GM12873 (cell line): ENCODE measurements at regions not wholly inside any gene's neighbourhood (a gene's known extent, or its start where the extent isn't known, plus 50 kb on each side); places are given as distances from the start of the nearest gene placed in this dataset.

Source experiments
- TF ChIP-seq, protein P1 (sequence below): IDR thresholded peaks from 2 replicates; pipeline ENCODE4 v1.5.1; 2012; ENCODE audit warnings: low read depth, mild to moderate bottlenecking, moderate library complexity, low read length, control low read depth; ENCODE audit not compliant: insufficient read depth; ENCODE audit errors: missing control alignments

DNA sequence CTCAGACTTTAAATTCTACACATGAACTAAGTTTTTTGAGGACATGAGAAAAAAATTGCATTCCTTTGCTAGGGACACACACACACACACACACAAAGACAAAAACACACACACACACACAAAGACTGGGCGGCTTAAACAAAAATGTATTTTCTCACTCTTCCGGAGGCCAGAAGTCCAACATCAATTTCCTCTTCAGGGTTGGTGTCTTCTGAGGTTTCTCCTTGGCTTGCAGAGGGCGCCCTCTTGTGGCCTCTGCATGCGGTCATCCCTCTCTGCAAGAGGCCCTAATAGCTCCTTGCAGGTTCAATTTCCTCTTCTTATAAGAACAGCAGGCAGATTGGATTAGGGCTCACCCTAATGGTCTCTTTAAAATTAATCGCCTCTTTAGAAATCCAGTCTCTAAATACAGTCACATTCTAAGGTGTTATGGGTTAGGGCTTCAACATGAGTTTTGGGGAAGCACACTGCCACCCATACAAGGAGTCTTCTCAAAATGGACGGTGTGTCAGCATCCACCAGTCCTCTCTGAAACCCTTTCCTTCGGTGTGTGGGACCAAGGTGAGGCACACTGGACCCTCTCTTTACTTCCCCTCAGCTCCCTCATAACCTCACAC lies 61.4 kb downstream of the GPR6 start:
- TF ChIP-seq, protein P1, sequence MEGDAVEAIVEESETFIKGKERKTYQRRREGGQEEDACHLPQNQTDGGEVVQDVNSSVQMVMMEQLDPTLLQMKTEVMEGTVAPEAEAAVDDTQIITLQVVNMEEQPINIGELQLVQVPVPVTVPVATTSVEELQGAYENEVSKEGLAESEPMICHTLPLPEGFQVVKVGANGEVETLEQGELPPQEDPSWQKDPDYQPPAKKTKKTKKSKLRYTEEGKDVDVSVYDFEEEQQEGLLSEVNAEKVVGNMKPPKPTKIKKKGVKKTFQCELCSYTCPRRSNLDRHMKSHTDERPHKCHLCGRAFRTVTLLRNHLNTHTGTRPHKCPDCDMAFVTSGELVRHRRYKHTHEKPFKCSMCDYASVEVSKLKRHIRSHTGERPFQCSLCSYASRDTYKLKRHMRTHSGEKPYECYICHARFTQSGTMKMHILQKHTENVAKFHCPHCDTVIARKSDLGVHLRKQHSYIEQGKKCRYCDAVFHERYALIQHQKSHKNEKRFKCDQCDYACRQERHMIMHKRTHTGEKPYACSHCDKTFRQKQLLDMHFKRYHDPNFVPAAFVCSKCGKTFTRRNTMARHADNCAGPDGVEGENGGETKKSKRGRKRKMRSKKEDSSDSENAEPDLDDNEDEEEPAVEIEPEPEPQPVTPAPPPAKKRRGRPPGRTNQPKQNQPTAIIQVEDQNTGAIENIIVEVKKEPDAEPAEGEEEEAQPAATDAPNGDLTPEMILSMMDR: peak; percentile 94

DNA sequence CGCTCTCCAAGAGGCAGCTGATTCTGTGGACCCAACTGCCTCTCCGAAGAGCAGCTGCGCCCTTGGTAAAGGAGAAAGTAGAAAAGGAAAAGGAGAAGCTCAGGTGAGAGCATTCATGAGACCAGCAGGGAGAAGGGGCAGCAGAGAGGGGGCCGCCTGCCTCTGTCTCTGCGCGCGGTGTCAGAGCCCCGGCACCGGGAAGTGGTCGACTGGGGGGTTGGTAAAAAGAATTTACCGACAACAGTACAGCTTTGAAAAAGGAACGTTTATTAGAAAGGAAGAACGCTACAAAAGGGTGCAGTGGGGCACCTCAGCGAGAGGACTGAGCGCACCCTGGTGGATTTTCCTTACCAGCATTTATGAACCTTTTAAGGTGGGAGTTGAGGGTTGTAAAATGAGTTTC lies 61.9 kb downstream of the GPR6 start:
- TF ChIP-seq, protein P1: peak; percentile 61

DNA sequence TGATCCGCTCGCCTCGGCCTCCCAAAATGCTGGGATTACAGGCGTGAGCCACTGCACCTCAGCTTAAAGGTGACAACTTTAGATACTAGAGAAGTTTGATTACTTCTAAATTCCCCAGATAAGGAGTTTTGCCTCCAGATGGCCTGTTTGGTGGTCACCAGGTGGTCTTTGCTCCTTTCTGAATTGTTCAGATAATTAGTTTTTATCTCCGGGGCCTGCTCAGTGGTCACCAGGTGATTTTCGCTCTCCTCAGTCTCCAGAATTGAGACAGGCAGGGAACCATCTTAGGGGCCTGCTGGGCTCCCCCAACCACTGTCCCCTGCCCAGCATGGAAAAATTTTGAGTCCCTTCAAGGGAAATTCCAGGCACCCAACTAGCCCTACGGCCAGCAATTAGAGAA lies 62.6 kb downstream of the GPR6 start:
- TF ChIP-seq, protein P1: no peak

DNA sequence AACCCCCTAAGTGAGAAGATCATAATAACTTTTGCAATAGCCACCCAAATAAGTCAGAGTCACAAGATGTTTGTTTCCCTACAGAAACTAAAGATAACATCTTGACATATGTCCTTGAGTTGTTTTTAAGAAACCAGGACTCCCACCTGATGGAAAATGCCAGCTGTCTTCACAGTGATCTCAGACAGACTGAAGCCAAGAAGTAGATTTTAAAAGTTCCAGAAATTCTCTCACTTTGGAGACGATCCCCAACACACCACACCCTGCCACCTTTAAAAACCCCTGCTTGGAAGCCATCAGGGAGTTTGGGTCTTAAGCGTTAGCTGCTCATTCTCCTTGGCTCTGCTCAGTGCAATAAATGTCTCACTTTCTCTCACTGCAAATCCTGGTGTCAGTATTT lies 63.0 kb downstream of the GPR6 start:
- TF ChIP-seq, protein P1: no peak

DNA sequence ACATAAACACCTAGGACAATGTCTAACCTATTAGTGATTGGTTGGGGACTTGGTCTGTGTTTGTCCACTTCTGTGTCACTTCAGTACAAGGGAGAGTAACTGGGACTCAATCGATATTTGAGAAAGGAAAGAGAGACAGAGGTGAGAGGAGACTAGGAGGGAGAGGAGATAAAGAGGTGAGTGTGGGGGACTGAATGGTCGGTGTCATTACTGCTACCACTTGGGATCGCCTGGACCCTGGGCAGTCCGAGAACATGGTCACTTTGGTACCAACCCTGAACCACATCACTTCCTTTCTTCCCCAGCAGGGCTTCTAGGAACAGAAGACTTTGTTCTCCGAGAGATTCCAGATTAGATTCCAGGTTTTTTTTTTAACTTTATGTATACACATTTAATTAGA lies 63.7 kb downstream of the GPR6 start:
- TF ChIP-seq, protein P1: no peak

DNA sequence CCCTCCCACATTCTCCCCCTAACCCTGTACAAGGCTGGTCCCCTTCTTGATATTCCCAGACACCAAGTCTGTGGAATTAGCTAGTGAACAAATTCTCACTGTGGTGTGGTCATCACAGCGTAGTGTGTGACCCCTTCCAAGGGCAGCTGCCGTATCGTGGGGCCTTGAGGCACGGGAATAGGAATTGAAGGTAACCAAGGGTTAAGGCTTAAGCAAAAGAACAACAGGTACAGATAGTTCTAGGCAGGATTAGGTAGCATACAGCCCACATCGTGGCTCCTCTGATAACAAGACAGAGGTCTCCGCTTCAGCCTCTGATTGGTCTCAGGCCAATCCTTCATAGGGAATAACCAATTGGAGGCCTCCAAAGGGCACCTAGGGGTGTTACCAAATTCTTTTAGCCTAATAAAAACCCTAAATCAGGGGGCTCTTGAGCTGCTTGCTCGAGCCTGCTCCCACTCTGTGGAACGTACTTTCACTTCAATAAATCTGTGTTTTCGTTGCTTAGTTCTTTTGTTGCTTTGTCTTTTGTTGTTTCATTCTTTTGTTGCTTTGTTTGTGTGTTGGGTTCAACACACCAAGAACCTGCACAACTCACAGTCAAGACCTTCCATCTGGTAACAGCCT lies 64.7 kb downstream of the GPR6 start:
- TF ChIP-seq, protein P1: no peak

DNA sequence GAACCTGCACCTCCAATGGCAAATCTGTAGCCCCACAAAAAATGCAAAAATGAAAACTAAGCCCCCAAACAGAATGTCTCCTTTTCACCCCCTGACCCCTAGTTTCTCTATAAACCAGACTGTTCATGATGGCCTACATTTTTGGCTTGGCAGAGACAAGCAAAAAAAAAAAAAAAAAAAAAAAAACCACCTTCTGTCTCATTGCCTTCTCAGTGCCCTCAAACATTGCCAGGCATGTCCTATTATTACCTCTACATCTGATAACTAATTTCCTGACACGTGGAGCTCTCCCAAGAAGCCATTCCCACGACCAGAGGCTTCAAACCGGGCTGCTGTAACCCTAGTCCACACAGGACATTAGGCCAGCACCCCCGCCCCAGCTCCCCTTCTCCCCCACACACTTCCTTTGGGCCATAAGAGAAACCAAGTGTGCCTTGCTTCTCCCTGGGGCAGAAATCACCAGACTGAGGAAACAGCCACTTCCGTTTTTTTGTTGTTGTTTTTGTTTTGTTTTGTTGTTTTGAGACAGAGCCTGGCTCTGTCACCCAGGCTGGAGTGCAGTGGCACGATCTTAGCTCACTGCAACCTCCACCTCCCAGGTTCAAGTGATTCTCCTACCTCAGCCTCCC lies 65.4 kb downstream of the GPR6 start:
- TF ChIP-seq, protein P1: no peak
